H1 (cell line): ENCODE measurements at regions not wholly inside any gene's neighbourhood (a gene's known extent, or its start where the extent isn't known, plus 50 kb on each side); places are given as distances from the start of the nearest gene placed in this dataset.

ENCODE experiments used
- BCL11A ChIP-seq, 2 experiments: IDR thresholded peaks; one replicate each; pipeline ENCODE4 v1.6.1; 2011; ENCODE audit warnings: low read depth in 2 of 2, low read length in 2 of 2, mild to moderate bottlenecking in 2 of 2
- EGR1 ChIP-seq: IDR thresholded peaks from 2 replicates; pipeline ENCODE4 v1.6.1; 2011; ENCODE audit warnings: low read depth, low read length, borderline replicate concordance
- GTF2F1 ChIP-seq: IDR thresholded peaks from 2 replicates; pipeline ENCODE4 v1.6.1; 2012; ENCODE audit warnings: low read depth, low read length, improper control_type of control experiment, borderline replicate concordance
- NANOG ChIP-seq: IDR thresholded peaks from 2 replicates; pipeline ENCODE4 v1.6.1; 2011; ENCODE audit warnings: low read length, low read depth, mild to moderate bottlenecking, inconsistent platforms; ENCODE audit not compliant: insufficient read depth, poor library complexity, severe bottlenecking
- POLR2A ChIP-seq, 2 experiments: IDR thresholded peaks; 1 replicate in 1 of 2; 2 replicates in 1 of 2; pipeline ENCODE4 v1.6.1; 2011; ENCODE audit warnings: low read depth in 2 of 2, low read length in 2 of 2, mild to moderate bottlenecking in 2 of 2; ENCODE audit errors: control extremely low read depth in 1 of 2
- TF ChIP-seq, protein P1 (sequence below), 3 experiments: IDR thresholded peaks; 1 replicate in 2 of 3; 2 replicates in 1 of 3; pipeline versions ENCODE4 v1.5.1 to v1.6.1; 2011; ENCODE audit warnings: low read length in 3 of 3, mild to moderate bottlenecking in 3 of 3, inconsistent platforms in 2 of 3, low read depth in 1 of 3, moderate library complexity in 1 of 3; ENCODE audit not compliant: insufficient read depth in 1 of 3; ENCODE audit errors: control extremely low read depth in 1 of 3
- TF ChIP-seq, protein P2 (sequence below): IDR thresholded peaks from 2 replicates; pipeline ENCODE4 v1.6.1; 2011; ENCODE audit warnings: low read depth, mild to moderate bottlenecking, low read length; ENCODE audit not compliant: insufficient read depth
- TF ChIP-seq, protein P3 (sequence below): IDR thresholded peaks from 2 replicates; pipeline ENCODE4 v1.6.1; 2012; ENCODE audit warnings: inconsistent platforms

DNA sequence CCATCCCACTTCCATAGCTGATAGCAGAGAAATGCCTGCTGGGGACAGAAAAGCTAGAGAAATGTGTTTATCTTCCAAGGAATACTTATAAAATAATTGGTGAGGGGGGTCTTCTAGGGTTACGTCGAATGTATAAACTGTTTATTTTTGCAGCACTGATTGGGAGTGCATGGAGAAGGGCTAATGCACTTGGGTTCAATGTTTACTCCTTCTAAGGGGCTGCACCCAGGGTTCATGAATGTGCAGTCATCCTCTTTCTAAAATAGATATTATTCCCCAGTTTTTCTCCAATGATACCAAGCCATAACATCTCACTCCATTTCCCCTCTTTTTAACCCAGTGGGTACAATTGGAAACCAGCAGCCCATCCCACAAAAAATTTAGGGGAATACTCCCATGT is 336.9 kb downstream of the ETS1 start:
- TF ChIP-seq BCL11A (IDR thresholded peaks at IDR 0.05; ENCODE audit: low read depth in 2 of 2, low read length in 2 of 2) (no peak), GTF2F1 (no peak), POLR2A (IDR thresholded peaks at IDR 0.05; ENCODE audit: control extremely low read depth in 1 of 2, low read depth in 2 of 2, low read length in 2 of 2) (no peak), NANOG (no peak), EGR1 (no peak)
- TF ChIP-seq, protein P1, sequence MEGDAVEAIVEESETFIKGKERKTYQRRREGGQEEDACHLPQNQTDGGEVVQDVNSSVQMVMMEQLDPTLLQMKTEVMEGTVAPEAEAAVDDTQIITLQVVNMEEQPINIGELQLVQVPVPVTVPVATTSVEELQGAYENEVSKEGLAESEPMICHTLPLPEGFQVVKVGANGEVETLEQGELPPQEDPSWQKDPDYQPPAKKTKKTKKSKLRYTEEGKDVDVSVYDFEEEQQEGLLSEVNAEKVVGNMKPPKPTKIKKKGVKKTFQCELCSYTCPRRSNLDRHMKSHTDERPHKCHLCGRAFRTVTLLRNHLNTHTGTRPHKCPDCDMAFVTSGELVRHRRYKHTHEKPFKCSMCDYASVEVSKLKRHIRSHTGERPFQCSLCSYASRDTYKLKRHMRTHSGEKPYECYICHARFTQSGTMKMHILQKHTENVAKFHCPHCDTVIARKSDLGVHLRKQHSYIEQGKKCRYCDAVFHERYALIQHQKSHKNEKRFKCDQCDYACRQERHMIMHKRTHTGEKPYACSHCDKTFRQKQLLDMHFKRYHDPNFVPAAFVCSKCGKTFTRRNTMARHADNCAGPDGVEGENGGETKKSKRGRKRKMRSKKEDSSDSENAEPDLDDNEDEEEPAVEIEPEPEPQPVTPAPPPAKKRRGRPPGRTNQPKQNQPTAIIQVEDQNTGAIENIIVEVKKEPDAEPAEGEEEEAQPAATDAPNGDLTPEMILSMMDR (IDR thresholded peaks at IDR 0.05; ENCODE audit: control extremely low read depth in 1 of 3, insufficient read depth in 1 of 3, low read depth in 1 of 3, low read length in 3 of 3), result no peak
- TF ChIP-seq, protein P2, sequence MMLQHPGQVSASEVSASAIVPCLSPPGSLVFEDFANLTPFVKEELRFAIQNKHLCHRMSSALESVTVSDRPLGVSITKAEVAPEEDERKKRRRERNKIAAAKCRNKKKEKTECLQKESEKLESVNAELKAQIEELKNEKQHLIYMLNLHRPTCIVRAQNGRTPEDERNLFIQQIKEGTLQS, result no peak
- TF ChIP-seq, protein P3, sequence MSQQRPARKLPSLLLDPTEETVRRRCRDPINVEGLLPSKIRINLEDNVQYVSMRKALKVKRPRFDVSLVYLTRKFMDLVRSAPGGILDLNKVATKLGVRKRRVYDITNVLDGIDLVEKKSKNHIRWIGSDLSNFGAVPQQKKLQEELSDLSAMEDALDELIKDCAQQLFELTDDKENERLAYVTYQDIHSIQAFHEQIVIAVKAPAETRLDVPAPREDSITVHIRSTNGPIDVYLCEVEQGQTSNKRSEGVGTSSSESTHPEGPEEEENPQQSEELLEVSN, result no peak
